ENCODE measurements at regions not wholly inside any gene's neighbourhood (a gene's known extent, or its start where the extent isn't known, plus 50 kb on each side); places are given as distances from the start of the nearest gene placed in this dataset.
"Not testable (repeated sequence)": the region's sequence is repeated elsewhere in the genome, so short reads cannot be mapped to it uniquely, and the experiment has no call there.

GRCh38 chr7:90070238-90070637, 84.0 kb upstream of the STEAP1 start:
- TF ChIP-seq, protein P1, sequence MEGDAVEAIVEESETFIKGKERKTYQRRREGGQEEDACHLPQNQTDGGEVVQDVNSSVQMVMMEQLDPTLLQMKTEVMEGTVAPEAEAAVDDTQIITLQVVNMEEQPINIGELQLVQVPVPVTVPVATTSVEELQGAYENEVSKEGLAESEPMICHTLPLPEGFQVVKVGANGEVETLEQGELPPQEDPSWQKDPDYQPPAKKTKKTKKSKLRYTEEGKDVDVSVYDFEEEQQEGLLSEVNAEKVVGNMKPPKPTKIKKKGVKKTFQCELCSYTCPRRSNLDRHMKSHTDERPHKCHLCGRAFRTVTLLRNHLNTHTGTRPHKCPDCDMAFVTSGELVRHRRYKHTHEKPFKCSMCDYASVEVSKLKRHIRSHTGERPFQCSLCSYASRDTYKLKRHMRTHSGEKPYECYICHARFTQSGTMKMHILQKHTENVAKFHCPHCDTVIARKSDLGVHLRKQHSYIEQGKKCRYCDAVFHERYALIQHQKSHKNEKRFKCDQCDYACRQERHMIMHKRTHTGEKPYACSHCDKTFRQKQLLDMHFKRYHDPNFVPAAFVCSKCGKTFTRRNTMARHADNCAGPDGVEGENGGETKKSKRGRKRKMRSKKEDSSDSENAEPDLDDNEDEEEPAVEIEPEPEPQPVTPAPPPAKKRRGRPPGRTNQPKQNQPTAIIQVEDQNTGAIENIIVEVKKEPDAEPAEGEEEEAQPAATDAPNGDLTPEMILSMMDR (IDR thresholded peaks at IDR 0.05; ENCODE audit: low read depth, low read length, poor library complexity, severe bottlenecking), result not testable (repeated sequence)
- TF ChIP-seq EZH2phosphoT487 (IDR thresholded peaks at IDR 0.05; ENCODE audit: borderline replicate concordance, low read length), result not testable (repeated sequence)
